ENCODE measurements at regions not wholly inside any gene's neighbourhood (a gene's known extent, or its start where the extent isn't known, plus 50 kb on each side); places are given as distances from the start of the nearest gene placed in this dataset.

DNA sequence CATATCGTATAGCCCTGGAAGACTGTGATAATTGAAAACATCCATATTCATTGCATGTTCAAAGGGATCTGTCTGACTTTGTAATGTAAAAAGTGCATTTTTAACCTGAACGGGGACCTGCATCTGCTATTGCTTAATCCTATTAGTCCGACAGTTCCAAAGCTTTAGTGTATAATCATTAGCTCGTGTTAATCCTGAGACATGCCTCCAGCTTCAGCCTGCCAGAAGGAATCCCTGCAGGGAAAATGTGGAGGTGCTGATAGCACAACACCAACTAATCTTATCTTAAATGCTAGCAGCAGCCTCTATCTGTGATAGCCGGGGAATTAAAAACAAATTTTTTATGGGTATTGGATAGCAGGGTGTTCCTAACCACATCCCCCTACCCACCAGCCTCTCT, 495.2 kb downstream of the TLE4 start:
- TF ChIP-seq, protein P1, sequence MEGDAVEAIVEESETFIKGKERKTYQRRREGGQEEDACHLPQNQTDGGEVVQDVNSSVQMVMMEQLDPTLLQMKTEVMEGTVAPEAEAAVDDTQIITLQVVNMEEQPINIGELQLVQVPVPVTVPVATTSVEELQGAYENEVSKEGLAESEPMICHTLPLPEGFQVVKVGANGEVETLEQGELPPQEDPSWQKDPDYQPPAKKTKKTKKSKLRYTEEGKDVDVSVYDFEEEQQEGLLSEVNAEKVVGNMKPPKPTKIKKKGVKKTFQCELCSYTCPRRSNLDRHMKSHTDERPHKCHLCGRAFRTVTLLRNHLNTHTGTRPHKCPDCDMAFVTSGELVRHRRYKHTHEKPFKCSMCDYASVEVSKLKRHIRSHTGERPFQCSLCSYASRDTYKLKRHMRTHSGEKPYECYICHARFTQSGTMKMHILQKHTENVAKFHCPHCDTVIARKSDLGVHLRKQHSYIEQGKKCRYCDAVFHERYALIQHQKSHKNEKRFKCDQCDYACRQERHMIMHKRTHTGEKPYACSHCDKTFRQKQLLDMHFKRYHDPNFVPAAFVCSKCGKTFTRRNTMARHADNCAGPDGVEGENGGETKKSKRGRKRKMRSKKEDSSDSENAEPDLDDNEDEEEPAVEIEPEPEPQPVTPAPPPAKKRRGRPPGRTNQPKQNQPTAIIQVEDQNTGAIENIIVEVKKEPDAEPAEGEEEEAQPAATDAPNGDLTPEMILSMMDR (IDR thresholded peaks at IDR 0.05; ENCODE audit: low read depth, low read length, missing control alignments), result no peak
- H3K4me3 ChIP-seq (ENCODE audit: low read depth, low read length), result no peak overlapping the region
- DNase-seq (ENCODE audit: low read depth), result no peak

DNA sequence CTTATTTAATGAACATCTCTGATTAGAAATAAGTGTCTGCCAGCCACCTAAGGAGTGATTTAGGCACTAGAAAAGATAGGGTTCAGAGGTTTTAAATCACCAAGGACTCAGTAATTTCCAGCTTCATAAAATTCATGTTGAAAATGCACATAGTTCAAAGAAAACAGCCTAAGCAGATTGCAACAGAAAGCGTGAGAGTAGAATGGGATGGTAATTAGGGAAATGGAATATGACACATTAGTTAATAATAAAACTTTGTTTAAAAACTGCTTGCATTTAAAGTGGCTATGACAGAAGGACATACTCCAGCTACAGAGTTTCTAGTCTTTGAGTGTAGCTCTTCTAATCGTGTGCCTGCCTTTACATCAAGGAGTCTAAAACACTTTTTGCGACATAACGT, 490.8 kb downstream of the TLE4 start:
- no peak overlapping the region for H3K4me3 ChIP-seq (ENCODE audit: low read depth, low read length)
- TF ChIP-seq, protein P1 (IDR thresholded peaks at IDR 0.05; ENCODE audit: low read depth, low read length, missing control alignments), result no peak
- no peak for DNase-seq (ENCODE audit: low read depth)

DNA sequence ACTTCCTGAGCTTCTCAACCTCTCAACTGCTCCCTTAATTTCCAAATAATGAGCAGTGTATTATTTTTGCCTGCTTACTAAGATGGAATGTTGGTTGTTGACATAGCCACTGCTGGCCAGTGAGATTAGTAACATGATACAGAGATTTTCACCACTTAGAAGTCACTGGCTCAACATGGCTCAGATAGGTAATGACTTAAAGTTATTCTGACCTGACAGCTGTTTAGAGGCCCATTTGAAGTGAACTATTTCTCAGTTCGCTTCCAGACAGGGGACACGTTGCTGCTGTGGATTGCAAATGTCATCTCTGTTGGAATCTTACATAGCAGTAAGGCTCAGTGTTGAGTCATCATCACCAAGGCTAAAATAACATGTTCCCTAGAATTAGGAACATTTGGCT, 490.2 kb downstream of the TLE4 start:
- no peak overlapping the region for H3K4me3 ChIP-seq (ENCODE audit: low read depth, low read length)
- TF ChIP-seq, protein P1 (IDR thresholded peaks at IDR 0.05; ENCODE audit: low read depth, low read length, missing control alignments), result no peak
- no peak for DNase-seq (ENCODE audit: low read depth)

DNA sequence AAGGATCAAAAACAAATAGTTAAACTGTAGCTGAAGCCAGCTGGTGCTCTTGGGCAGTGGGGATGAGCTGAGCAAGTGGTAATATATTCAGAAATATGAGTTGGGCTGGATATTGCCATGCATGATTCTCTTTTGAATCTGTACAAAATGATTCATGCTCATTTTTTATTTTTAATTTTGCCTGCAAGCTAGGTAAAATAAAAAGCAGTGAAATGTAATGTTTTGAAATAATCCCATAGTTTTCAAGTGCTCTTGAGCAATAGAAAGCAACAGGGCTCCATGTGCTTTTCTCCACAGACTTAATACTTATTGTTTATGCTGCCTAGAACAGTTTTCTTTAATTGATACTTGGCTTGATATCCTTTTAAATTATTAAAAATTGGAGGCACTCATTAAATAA, 489.3 kb downstream of the TLE4 start:
- TF ChIP-seq, protein P1 (IDR thresholded peaks at IDR 0.05; ENCODE audit: low read depth, low read length, missing control alignments), result no peak
- no peak for DNase-seq (ENCODE audit: low read depth)
- H3K4me3 ChIP-seq (ENCODE audit: low read depth, low read length), result no peak overlapping the region

DNA sequence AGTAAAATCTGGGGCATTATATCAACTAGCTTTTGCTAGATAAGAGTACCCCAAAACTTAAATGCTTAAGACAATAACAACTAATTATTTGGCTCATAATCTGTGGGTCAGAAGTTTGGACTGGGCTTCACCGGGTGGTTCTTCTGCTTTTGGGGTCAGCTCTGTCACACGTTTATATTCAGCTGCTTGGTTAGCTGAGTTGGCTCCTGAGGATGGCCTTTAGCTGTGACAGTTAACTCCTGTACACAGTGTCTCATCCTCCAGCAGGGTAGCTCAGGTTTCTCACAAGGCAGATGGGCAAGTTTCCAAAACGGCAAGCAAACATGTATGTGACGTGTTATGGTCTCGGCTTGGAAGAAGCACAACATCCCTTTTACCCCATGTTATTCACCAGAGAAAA, 488.2 kb downstream of the TLE4 start:
- TF ChIP-seq, protein P1 (IDR thresholded peaks at IDR 0.05; ENCODE audit: low read depth, low read length, missing control alignments), result no peak
- DNase-seq (ENCODE audit: low read depth), result no peak
- no peak overlapping the region for H3K4me3 ChIP-seq (ENCODE audit: low read depth, low read length)

DNA sequence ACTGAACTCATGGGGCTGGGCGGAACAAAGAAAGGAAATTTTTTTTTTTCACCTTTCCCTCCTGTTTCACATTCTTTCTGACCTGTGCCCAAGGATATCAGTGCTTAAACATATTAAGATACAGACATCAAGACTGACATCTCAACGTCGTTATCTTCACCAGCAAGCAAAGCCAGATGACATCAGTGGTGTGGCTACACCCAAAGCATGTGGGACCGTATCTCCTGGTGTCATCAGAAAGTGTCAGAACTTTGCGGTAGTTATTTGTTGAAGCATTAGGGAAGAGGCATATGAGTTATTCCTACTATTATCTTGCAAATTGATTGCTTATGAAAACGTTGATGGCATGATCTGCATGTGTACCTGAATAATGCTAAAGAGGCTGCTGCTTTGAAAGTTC, 487.4 kb downstream of the TLE4 start:
- TF ChIP-seq, protein P1 (IDR thresholded peaks at IDR 0.05; ENCODE audit: low read depth, low read length, missing control alignments), result no peak
- DNase-seq (ENCODE audit: low read depth), result no peak

DNA sequence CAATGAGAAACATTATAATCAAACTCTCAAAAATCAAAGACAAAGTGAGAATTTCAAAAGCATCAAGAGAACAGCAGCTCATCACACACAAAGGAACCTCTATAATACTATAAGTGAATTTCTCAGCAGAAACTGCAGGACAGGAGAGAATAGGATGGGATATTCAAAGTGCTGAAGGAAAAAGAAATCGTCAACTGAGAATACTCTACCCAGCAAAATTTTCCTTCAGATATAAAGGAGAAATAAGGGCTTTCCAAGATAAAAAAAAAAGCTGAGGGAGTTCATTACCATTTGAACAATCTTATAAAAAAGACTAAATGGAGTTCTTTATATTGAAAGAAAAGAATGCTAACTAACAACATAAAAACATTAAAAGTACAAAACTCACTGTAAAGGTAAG, 481.1 kb downstream of the TLE4 start:
- TF ChIP-seq, protein P1 (IDR thresholded peaks at IDR 0.05; ENCODE audit: low read depth, low read length, missing control alignments), result no peak
- no peak overlapping the region for H3K4me3 ChIP-seq (ENCODE audit: low read depth, low read length)
- no peak for DNase-seq (ENCODE audit: low read depth)

More for the DNA sequence above, 487.4 kb downstream of the TLE4 start:
- no peak overlapping the region for H3K4me3 ChIP-seq (ENCODE audit: low read depth, low read length)
